ENCODE measurements at regions not wholly inside any gene's neighbourhood (a gene's known extent, or its start where the extent isn't known, plus 50 kb on each side); places are given as distances from the start of the nearest gene placed in this dataset.

GRCh38 chr1:29828526-29829447, 592.5 kb downstream of the PTPRU start:
- no peak for TF ChIP-seq RAD21 (IDR thresholded peaks at IDR 0.05)
- no peak for TF ChIP-seq GABPA (IDR thresholded peaks at IDR 0.05 in 1 of 2, conservative IDR thresholded peaks at IDR 0.05 in 1 of 2)
- Histone ChIP-seq H3K4me1 (ENCODE audit: control insufficient read depth in 4 of 4, insufficient read depth in 4 of 4, low read length in 3 of 4) (no peaks in the 10 kb centered on the region), H3K27ac (ENCODE audit: low read depth in 1 of 2, low read length in 2 of 2) (no peak overlapping the region), H3K9me3 (ENCODE audit: control insufficient read depth in 4 of 4, low read length in 3 of 4) (no peaks in the 10 kb centered on the region), H3K9ac (ENCODE audit: low read depth in 1 of 2, low read length in 2 of 2) (no peak overlapping the region), H3K36me3 (ENCODE audit: control insufficient read depth in 4 of 4, insufficient read depth in 3 of 4, low read depth in 1 of 4, low read length in 3 of 4) (no peaks in the 10 kb centered on the region), H3K4me3 (ENCODE audit: low read depth in 1 of 3, low read length in 3 of 3) (no peak overlapping the region), H3K27me3 (ENCODE audit: control insufficient read depth in 4 of 4, insufficient read depth in 4 of 4, low read length in 3 of 4) (no peaks in the 10 kb centered on the region)
- peak; percentile 27 for DNase-seq (ENCODE audit: low spot score)
- WGBS, result 76% methylated on average over 23 of the region's 23 CpGs

DNA sequence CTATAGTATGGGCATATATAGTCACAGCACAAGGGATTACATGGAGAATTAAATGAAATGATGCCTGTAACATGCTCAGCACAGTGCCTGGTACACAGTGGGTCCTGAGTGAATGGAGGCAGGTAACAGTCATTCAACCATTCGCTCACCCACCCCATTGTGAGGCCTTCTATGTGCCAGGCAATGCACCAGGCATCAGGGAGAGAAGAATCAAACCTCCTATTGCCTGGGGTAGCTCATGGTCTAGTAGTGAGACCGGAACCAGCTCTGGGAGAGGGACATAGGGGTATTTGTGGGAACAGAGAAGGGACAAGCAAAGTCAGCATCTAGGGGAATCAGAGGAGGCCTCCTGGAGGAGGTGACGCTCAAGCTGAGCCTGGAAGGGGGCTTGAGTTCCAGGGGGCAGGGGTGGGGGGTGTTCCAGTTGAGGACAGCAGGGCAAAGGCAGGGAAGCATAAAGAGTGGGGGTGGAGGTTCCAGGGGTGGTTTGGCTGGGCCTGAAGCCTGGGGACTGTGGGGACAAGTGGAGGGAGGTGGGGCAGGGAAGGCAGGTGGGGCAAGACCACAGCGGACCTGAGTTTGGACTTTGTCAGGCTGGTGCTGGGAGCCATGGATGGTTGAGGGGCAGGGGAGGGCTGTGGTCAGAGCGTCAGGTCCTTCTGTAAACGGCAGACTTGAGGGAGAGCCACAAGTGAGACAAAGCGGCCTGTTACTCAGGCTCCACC, 591.6 kb downstream of the PTPRU start:
- TF ChIP-seq RXRA (IDR thresholded peaks at IDR 0.05) (no peak), FOXA2 (IDR thresholded peaks at IDR 0.05) (no peak), ATF3 (IDR thresholded peaks at IDR 0.05) (no peak), YY1 (IDR thresholded peaks at IDR 0.05) (no peak), FOXA1 (IDR thresholded peaks at IDR 0.05) (no peak), TAF1 (conservative IDR thresholded peaks at IDR 0.05) (no peak), SP1 (IDR thresholded peaks at IDR 0.05) (no peak), RAD21 (IDR thresholded peaks at IDR 0.05) (no peak)
- TF ChIP-seq, protein P1, sequence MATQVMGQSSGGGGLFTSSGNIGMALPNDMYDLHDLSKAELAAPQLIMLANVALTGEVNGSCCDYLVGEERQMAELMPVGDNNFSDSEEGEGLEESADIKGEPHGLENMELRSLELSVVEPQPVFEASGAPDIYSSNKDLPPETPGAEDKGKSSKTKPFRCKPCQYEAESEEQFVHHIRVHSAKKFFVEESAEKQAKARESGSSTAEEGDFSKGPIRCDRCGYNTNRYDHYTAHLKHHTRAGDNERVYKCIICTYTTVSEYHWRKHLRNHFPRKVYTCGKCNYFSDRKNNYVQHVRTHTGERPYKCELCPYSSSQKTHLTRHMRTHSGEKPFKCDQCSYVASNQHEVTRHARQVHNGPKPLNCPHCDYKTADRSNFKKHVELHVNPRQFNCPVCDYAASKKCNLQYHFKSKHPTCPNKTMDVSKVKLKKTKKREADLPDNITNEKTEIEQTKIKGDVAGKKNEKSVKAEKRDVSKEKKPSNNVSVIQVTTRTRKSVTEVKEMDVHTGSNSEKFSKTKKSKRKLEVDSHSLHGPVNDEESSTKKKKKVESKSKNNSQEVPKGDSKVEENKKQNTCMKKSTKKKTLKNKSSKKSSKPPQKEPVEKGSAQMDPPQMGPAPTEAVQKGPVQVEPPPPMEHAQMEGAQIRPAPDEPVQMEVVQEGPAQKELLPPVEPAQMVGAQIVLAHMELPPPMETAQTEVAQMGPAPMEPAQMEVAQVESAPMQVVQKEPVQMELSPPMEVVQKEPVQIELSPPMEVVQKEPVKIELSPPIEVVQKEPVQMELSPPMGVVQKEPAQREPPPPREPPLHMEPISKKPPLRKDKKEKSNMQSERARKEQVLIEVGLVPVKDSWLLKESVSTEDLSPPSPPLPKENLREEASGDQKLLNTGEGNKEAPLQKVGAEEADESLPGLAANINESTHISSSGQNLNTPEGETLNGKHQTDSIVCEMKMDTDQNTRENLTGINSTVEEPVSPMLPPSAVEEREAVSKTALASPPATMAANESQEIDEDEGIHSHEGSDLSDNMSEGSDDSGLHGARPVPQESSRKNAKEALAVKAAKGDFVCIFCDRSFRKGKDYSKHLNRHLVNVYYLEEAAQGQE (IDR thresholded peaks at IDR 0.05), result no peak
- Histone ChIP-seq H3K4me1 (ENCODE audit: control insufficient read depth in 4 of 4, insufficient read depth in 4 of 4, low read length in 3 of 4) (no peaks in the 10 kb centered on the region), H3K9me3 (ENCODE audit: control insufficient read depth in 4 of 4, low read length in 3 of 4) (no peaks in the 10 kb centered on the region), H3K27me3 (ENCODE audit: control insufficient read depth in 4 of 4, insufficient read depth in 4 of 4, low read length in 3 of 4) (no peaks in the 10 kb centered on the region), H3K36me3 (ENCODE audit: control insufficient read depth in 4 of 4, insufficient read depth in 3 of 4, low read depth in 1 of 4, low read length in 3 of 4) (no peaks in the 10 kb centered on the region), H3K9ac (ENCODE audit: low read depth in 1 of 2, low read length in 2 of 2) (no peak overlapping the region), H3K27ac (ENCODE audit: low read depth in 1 of 2, low read length in 2 of 2) (no peak overlapping the region), H3K4me3 (ENCODE audit: low read depth in 1 of 3, low read length in 3 of 3) (no peak overlapping the region)
- peak; percentile 13 for DNase-seq (ENCODE audit: low spot score)
- WGBS, result 77% methylated on average over 7 of the region's 7 CpGs

- no peak overlapping the region for H3K4me3 ChIP-seq (ENCODE audit: low read depth in 1 of 3, low read length in 3 of 3)
- H3K27ac ChIP-seq (ENCODE audit: low read depth in 1 of 2, low read length in 2 of 2), result no peak overlapping the region
- DNase-seq (ENCODE audit: low spot score), result peak; percentile 13
- no peaks in the 10 kb centered on the region for H3K4me1 ChIP-seq (ENCODE audit: control insufficient read depth in 4 of 4, insufficient read depth in 4 of 4, low read length in 3 of 4)
- WGBS, result 68% methylated on average over 12 of the region's 12 CpGs
- no peaks in the 10 kb centered on the region for H3K9me3 ChIP-seq (ENCODE audit: control insufficient read depth in 4 of 4, low read length in 3 of 4)
- H3K27me3 ChIP-seq (ENCODE audit: control insufficient read depth in 4 of 4, insufficient read depth in 4 of 4, low read length in 3 of 4), result no peaks in the 10 kb centered on the region
- no peak overlapping the region for H3K9ac ChIP-seq (ENCODE audit: low read depth in 1 of 2, low read length in 2 of 2)
- TF ChIP-seq SP1 (IDR thresholded peaks at IDR 0.05), result no peak
- no peaks in the 10 kb centered on the region for H3K36me3 ChIP-seq (ENCODE audit: control insufficient read depth in 4 of 4, insufficient read depth in 3 of 4, low read depth in 1 of 4, low read length in 3 of 4)
Measured at GRCh38 chr1:29827237-29827750, 591.0 kb downstream of the PTPRU start.
